SH-SY5Y (cell line): ENCODE measurements at regions not wholly inside any gene's neighbourhood (a gene's known extent, or its start where the extent isn't known, plus 50 kb on each side); places are given as distances from the start of the nearest gene placed in this dataset.

Experiments
- GATA2 ChIP-seq: IDR thresholded peaks from 2 replicates; pipeline ENCODE4 v1.6.1; 2011; ENCODE audit warnings: mild to moderate bottlenecking, low read depth, low read length
- GATA3 ChIP-seq: IDR thresholded peaks from 2 replicates; pipeline ENCODE4 v1.6.1; 2011; ENCODE audit warnings: low read depth, mild to moderate bottlenecking, low read length, moderate library complexity

DNA sequence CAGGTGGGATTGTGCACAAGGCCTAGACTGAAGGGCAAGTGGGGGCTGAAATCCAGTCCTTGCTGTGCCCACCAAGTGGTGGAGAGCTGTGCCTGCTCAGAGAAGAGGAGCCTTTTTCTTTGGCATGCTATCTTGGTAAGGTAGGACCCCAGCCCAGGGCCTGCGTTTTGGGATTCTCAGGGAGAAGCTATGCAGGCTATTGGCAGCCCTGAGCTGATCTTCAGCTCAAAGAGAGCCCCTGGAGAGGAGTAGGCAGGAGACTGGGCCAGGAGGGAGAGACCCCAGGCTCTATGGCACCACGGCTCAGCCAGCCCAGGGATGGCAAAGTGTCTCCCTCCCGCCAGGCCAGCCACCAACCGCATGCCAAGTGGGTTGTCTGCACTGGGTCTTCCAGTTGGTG lies 119.2 kb upstream of the PCBD1 start:
- TF ChIP-seq GATA3 (no peak), GATA2 (no peak)
